ENCODE measurements at regions not wholly inside any gene's neighbourhood (a gene's known extent, or its start where the extent isn't known, plus 50 kb on each side); places are given as distances from the start of the nearest gene placed in this dataset.

- DNase-seq (ENCODE audit: missing footprints): no peak
- ATAC-seq: no peak
- intact Hi-C loops (cut with DNase I): loop anchor here (10.0 kb wide), 1 partner anchor 139 kb away; the partner anchor contains the start of gene ADAMTS5
These were observed 136.9 kb upstream of the ADAMTS5 start for GRCh38 chr21:27103768-27104167.

- no peak for ATAC-seq
- intact Hi-C loops (cut with DNase I): loop anchor here (10.0 kb wide), 1 partner anchor 137 kb away; the partner anchor contains the start of gene ADAMTS5
- DNase-seq (ENCODE audit: missing footprints): no peak
These were observed 134.6 kb upstream of the ADAMTS5 start for GRCh38 chr21:27101523-27101922.

- no peak for ATAC-seq
These were observed 127.5 kb upstream of the ADAMTS5 start for GRCh38 chr21:27094184-27094948.

DNA sequence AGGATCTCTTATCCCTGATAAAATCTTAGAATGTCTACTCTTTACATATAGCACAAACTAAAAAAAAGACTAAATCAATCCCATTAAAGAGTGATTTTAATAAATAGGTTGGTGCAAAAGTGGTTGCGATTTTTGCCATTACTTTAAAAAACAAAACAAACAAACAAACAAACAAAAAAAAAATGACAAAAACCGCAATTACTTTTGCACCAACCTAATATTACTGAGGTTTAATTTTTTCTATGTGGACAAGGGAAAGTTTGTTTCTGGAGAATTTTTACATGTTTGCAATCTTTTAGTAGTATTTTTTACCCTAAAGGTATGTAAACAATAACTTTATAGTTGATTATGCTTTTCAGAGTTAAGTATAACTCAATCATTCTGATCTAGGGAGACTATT lies 119.7 kb upstream of the ADAMTS5 start:
- intact Hi-C loops (cut with DNase I): no loop called here
- ATAC-seq (no peak), DNase-seq (ENCODE audit: missing footprints) (no peak)

More at GRCh38 chr21:27094184-27094948, 127.5 kb upstream of the ADAMTS5 start:
- intact Hi-C loops (cut with DNase I): no loop called here
- no peak for DNase-seq (ENCODE audit: missing footprints)

- intact Hi-C loops (cut with DNase I): no loop called here
These were observed 119.3 kb upstream of the ADAMTS5 start for GRCh38 chr21:27086186-27086585.

DNA sequence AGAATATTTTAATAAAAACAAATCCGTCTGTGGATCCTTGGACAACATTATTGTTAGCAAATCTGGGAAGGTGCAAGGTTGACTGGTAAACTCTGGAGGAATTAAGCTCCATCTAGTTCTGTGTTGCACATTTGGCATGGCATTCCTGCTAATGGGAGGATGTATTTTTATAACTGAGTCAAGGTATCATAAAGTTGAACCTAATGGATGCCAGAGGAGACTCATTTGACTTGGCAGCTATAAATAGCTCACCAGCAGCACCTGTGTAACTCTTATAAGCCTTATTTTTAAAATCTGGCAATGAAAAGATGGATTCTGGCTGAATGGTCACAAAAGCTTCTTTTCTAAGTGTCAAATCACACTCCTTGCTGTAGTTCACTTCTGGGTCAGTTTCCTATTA lies 118.5 kb upstream of the ADAMTS5 start:
- intact Hi-C loops (cut with DNase I): no loop called here
- no peak for DNase-seq (ENCODE audit: missing footprints)
- no peak for ATAC-seq

More at GRCh38 chr21:27086186-27086585, 119.3 kb upstream of the ADAMTS5 start:
- ATAC-seq (no peak), DNase-seq (ENCODE audit: missing footprints) (no peak)

DNA sequence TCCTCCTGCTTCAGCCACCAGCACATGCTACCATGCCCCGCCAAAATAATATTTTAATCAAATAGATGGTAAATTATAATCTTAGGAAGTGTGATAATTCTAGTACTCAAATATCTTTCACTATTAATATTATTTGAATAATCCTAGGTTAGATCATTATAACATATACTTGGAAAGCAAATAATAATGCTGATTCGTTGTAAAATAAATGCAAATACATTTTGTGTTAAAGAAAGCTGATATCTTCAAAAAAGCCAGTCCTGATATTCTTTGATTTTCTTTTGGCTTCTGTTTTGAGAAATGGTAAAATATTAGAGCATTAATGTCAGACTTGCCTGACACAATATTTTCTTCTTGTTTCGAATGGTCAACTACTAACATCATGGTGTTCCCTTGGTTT lies 116.3 kb upstream of the ADAMTS5 start:
- ATAC-seq (no peak), DNase-seq (ENCODE audit: missing footprints) (no peak)
- intact Hi-C loops (cut with DNase I): no loop called here

GRCh38 chr21:27082431-27083010 lies 115.6 kb upstream of the ADAMTS5 start:
- intact Hi-C loops (cut with DNase I): no loop called here
- ATAC-seq (no peak), DNase-seq (ENCODE audit: missing footprints) (no peak)

DNA sequence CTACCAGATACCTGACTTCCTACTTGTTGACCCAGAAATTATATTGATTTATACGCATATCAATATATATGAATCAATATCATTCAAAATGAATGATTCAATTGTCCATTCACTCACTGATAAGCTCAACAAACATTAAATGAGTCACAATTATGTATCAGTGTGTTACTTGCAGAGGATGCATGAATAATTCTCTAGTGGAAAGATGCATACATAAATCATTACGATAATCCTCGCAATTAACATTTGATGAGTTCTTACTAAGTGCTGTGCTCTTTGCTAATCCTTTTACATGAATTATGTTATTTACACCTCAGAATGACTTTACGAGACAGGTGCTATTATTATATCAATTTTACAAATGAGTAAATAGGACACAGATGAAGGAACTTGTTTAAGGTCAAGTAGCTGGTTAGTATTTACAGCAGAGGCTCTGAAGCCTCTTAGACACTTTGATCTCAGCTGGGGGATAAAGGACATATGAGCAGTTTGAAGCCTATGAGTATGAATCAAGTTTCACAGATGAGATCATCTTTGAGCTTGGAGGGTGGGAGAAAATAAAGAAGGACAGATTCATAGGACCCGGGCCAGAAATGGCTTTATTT lies 112.8 kb upstream of the ADAMTS5 start:
- ATAC-seq (no peak), DNase-seq (ENCODE audit: missing footprints) (no peak)
- intact Hi-C loops (cut with DNase I): no loop called here

GRCh38 chr21:27078915-27079314 lies 112.0 kb upstream of the ADAMTS5 start:
- intact Hi-C loops (cut with DNase I): no loop called here
- no peak for ATAC-seq

GRCh38 chr21:27077501-27077900 lies 110.6 kb upstream of the ADAMTS5 start:
- ATAC-seq (no peak), DNase-seq (ENCODE audit: missing footprints) (no peak)
- intact Hi-C loops (cut with DNase I): no loop called here

More at GRCh38 chr21:27078915-27079314, 112.0 kb upstream of the ADAMTS5 start:
- no peak for DNase-seq (ENCODE audit: missing footprints)

- intact Hi-C loops (cut with DNase I): no loop called here
- ATAC-seq (no peak), DNase-seq (ENCODE audit: missing footprints) (no peak)
These were observed 109.1 kb upstream of the ADAMTS5 start for GRCh38 chr21:27076025-27076424.

DNA sequence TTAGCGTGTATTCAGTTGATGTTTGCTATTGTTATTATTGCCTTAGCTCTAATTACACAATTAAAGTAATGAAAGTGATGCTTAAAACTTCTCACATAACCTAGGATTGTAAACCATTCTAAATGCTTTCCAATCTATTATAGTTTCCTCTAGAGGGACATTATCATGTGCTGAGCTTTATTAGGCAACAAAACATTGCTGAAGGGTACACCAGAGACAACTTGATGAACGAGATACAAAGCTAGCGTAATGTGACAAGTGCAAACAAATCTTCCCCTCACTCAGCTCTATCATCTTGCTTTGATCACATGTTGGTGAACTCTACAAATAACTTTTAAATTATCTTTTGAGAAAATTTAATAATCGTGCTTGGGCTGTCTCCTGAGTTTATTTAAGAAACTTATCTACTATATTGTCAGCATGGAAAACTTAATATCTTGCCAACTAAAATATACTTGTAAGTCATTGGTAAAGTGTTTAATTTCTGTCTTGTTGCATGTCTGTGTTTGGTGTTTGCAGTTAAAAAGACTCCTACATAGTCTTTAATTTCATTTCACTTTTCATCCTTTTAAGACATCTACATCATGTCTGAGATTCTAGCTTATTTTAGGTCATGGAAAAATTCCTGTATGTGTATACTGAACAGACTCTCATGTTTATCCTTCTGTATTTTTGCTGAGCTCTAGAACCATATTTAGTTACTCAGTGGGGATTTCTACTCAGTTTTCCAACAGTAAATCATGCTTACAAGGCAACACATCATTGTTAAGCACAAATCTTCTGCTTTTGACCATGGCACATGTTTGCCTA lies 104.2 kb upstream of the ADAMTS5 start:
- ATAC-seq (peak; percentile 20), DNase-seq (ENCODE audit: missing footprints) (no peak)
- intact Hi-C loops (cut with DNase I): no loop called here

- DNase-seq (ENCODE audit: missing footprints): no peak
- intact Hi-C loops (cut with DNase I): no loop called here
- no peak for ATAC-seq
These were observed 101.9 kb upstream of the ADAMTS5 start for GRCh38 chr21:27068811-27069210.

- no peak for DNase-seq (ENCODE audit: missing footprints)
- intact Hi-C loops (cut with DNase I): no loop called here
- ATAC-seq: no peak
These were observed 100.3 kb upstream of the ADAMTS5 start for GRCh38 chr21:27067226-27067625.

DNA sequence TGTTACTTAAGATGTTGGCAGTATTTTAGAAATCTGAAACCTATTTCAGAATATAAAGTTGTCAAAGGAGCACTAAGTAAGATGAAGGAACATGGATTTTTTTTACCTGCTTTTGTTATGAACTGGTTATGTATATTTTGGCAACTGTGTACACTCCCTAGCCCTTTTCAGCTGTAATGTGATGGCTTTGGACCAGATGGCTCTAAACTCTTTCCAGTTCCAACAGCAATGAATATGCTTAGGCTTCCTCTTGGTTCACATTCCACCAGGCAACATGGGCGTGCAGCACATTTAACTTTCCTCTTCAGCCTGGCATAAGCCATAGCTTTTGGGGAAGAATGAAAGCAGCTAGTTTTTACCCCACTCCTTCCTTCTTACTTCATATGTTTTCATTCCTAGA lies 95.6 kb upstream of the ADAMTS5 start:
- DNase-seq (ENCODE audit: missing footprints): no peak
- ATAC-seq: no peak
- intact Hi-C loops (cut with DNase I): no loop called here

DNA sequence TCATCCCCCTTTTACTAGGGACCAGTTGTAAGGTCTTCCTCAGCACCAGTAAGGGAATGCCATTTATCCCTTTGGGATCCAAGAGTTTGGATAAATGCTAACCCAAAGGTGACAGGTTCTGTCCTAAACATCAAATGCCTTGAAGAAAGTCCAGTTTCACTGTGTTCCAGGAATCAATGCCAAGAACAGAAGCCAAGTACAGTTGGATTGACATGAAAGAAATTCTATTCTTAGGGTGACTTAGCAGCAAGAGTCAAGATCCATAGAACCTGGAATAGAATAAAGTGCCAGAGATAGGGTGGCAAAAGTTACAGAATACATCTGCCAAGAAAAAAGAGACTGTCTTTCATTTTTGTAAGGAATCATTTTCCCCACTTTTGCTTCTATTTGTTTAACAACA lies 94.9 kb upstream of the ADAMTS5 start:
- ATAC-seq: no peak
- DNase-seq (ENCODE audit: missing footprints): no peak
- intact Hi-C loops (cut with DNase I): no loop called here

GRCh38 chr21:27060190-27060589 lies 93.3 kb upstream of the ADAMTS5 start:
- DNase-seq (ENCODE audit: missing footprints) (no peak), ATAC-seq (no peak)
- intact Hi-C loops (cut with DNase I): no loop called here
